Lower leg skin (tissue), 3 donors: ENCODE measurements at regions not wholly inside any gene's neighbourhood (a gene's known extent, or its start where the extent isn't known, plus 50 kb on each side); places are given as distances from the start of the nearest gene placed in this dataset.

ENCODE experiments used
- CTCF ChIP-seq, 3 donors: fragments of 450-650 bp; IDR thresholded peaks; one replicate each; pipeline ENCODE4 v1.5.1; 2016; ENCODE audit warnings: antibody characterized with exemption in 3 of 3, mild to moderate bottlenecking in 3 of 3, moderate library complexity in 2 of 3
- POLR2A ChIP-seq, 2 donors: fragments of 450-650 bp; IDR thresholded peaks; one replicate each; pipeline ENCODE4 v1.6.1; 2016 to 2017; ENCODE audit warnings: antibody characterized with exemption in 2 of 2, mild to moderate bottlenecking in 1 of 2, moderate library complexity in 1 of 2

GRCh38 chr18:987325-988186 is 82.9 kb downstream of the ADCYAP1 start:
- TF ChIP-seq POLR2A (IDR thresholded peaks at IDR 0.05) = no peak
- TF ChIP-seq CTCF (IDR thresholded peaks at IDR 0.05) = no peak
